ENCODE measurements at regions not wholly inside any gene's neighbourhood (a gene's known extent, or its start where the extent isn't known, plus 50 kb on each side); places are given as distances from the start of the nearest gene placed in this dataset.

GRCh38 chr19:28444362-28444761 is 768.6 kb downstream of the UQCRFS1 start:
- in situ Hi-C loops (cut with MboI) = no loop called here
- ATAC-seq = no peak
- CTCF ChIA-PET = no interaction called here

More at GRCh38 chr19:28444362-28444761, 768.6 kb downstream of the UQCRFS1 start:
- no peak for DNase-seq (ENCODE audit: low read depth, low spot score)
- 23% methylated on average over 4 of the region's 4 CpGs for WGBS (ENCODE audit: insufficient coverage, insufficient replicate concordance, low lambda C conversion rate, missing lambda C conversion rate)
- H3K27me3 ChIP-seq (replicated peaks in 1 of 2; ENCODE audit: control insufficient read depth in 2 of 2, insufficient read depth in 2 of 2, low read length in 1 of 2) = no peaks in the 10 kb centered on the region
- no peaks in the 10 kb centered on the region for H3K79me2 ChIP-seq (ENCODE audit: control insufficient read depth, insufficient read depth, low read length)
- no peaks in the 10 kb centered on the region for H3K4me1 ChIP-seq (ENCODE audit: control insufficient read depth, insufficient read depth, low read length)
- ChIA-PET POLR2A (interaction anchor here (1.2 kb wide), 1 partner anchor 11 kb away, joined by 3 read pairs; no protein-coding TSS in a partner anchor), RAD21 (ENCODE audit: unreplicated experiment) (interaction anchor here (0.5 to 1.5 kb wide), 5 partner anchors 16 to 265 kb away, joined by 3 to 5 read pairs (median 3); no protein-coding TSS in a partner anchor), SMC1A (ENCODE audit: uncharacterized antibody, unreplicated experiment) (no interaction called here)
- no peak for FAIRE-seq
- H3K9ac ChIP-seq (ENCODE audit: control insufficient read depth, insufficient read depth, low read length) = no peak overlapping the region
- no peak overlapping the region for H3K27ac ChIP-seq (ENCODE audit: control insufficient read depth, insufficient read depth)
- H3K4me3 ChIP-seq = no peak overlapping the region
- no peak overlapping the region for H3K4me2 ChIP-seq (ENCODE audit: control insufficient read depth, insufficient read depth)
- no peaks in the 10 kb centered on the region for H4K20me1 ChIP-seq (ENCODE audit: control insufficient read depth, insufficient read depth)
- no peak for TF ChIP-seq ZBTB4 (CRISPR knock-in tag; IDR thresholded peaks at IDR 0.05)
- no peak for TF ChIP-seq BHLHE40 (IDR thresholded peaks at IDR 0.05; ENCODE audit: borderline replicate concordance in 1 of 2, low read depth in 2 of 2, low read length in 1 of 2)
- TF ChIP-seq HCFC1 (IDR thresholded peaks at IDR 0.05; ENCODE audit: low read length) = no peak
- TF ChIP-seq MYB (IDR thresholded peaks at IDR 0.05; ENCODE audit: borderline replicate concordance, low read depth, low read length) = no peak
- TF ChIP-seq ZNF592 (IDR thresholded peaks at IDR 0.05) = no peak
- no peak for TF ChIP-seq SKIL (IDR thresholded peaks at IDR 0.05; ENCODE audit: low read depth, poor library complexity, severe bottlenecking)
- TF ChIP-seq CHD1 (IDR thresholded peaks at IDR 0.05; ENCODE audit: low read depth, low read length) = no peak
- TF ChIP-seq NFXL1 (IDR thresholded peaks at IDR 0.05; ENCODE audit: borderline replicate concordance) = no peak
- no peak for TF ChIP-seq ZZZ3 (IDR thresholded peaks at IDR 0.05; ENCODE audit: control insufficient read depth, insufficient read length, low read depth)
- no peak for TF ChIP-seq MYC (IDR thresholded peaks at IDR 0.05; ENCODE audit: insufficient read depth, insufficient read length, insufficient replicate concordance, low read length, severe bottlenecking)
- TF ChIP-seq CREM (IDR thresholded peaks at IDR 0.05; ENCODE audit: low read depth) = no peak
- TF ChIP-seq KDM1A (IDR thresholded peaks at IDR 0.05; ENCODE audit: borderline replicate concordance) = no peak
- no peak for TF ChIP-seq TARDBP (IDR thresholded peaks at IDR 0.05; ENCODE audit: borderline replicate concordance)
- no peak overlapping the region for H2AFZ ChIP-seq (ENCODE audit: control insufficient read depth, low read depth, low read length)
- no TSS peak for BruUV-seq (replicated peaks)
- intact Hi-C loops (cut with micrococcal nuclease; ENCODE audit: unreplicated experiment) = no loop called here
- H3K9me3 ChIP-seq (replicated peaks; ENCODE audit: control insufficient read depth, insufficient read depth, low read length) = no peaks in the 10 kb centered on the region; the same call in 2 of the 3 replicates
- H3K36me3 ChIP-seq (ENCODE audit: control insufficient read depth in 2 of 2, insufficient read depth in 2 of 2, low read length in 1 of 2) = no peaks in the 10 kb centered on the region
